ENCODE measurements at regions not wholly inside any gene's neighbourhood (a gene's known extent, or its start where the extent isn't known, plus 50 kb on each side); places are given as distances from the start of the nearest gene placed in this dataset.

GRCh38 chr13:47350334-47351124 is 453.7 kb upstream of the HTR2A start:
- DNase-seq (ENCODE audit: low read depth, low spot score): no peak

GRCh38 chr13:47349211-47349610 is 452.4 kb upstream of the HTR2A start:
- no peak for DNase-seq (ENCODE audit: low read depth, low spot score)

GRCh38 chr13:47337781-47338507 is 441.1 kb upstream of the HTR2A start:
- peak; percentile 86 for DNase-seq (ENCODE audit: low read depth, low spot score)

GRCh38 chr13:47334173-47334572 is 437.3 kb upstream of the HTR2A start:
- peak; percentile 52 for DNase-seq (ENCODE audit: low read depth, low spot score)

- DNase-seq (ENCODE audit: low read depth, low spot score): peak; percentile 36
Observed at GRCh38 chr13:47332149-47332548, 435.3 kb upstream of the HTR2A start.

- DNase-seq (ENCODE audit: low read depth, low spot score): no peak
Observed at GRCh38 chr13:47330031-47330430, 433.2 kb upstream of the HTR2A start.

- DNase-seq (ENCODE audit: low read depth, low spot score): peak; percentile 9
Observed at GRCh38 chr13:47327861-47328260, 431.0 kb upstream of the HTR2A start.

GRCh38 chr13:47326061-47326460 is 429.2 kb upstream of the HTR2A start:
- DNase-seq (ENCODE audit: low read depth, low spot score): no peak

- DNase-seq (ENCODE audit: low read depth, low spot score): no peak
Observed at GRCh38 chr13:47317356-47317755, 420.5 kb upstream of the HTR2A start.

GRCh38 chr13:47310401-47310800 is 413.5 kb upstream of the HTR2A start:
- no peak for DNase-seq (ENCODE audit: low read depth, low spot score)

- no peak for DNase-seq (ENCODE audit: low read depth, low spot score)
Observed at GRCh38 chr13:47306991-47307390, 410.1 kb upstream of the HTR2A start.

GRCh38 chr13:47303626-47304025 is 406.8 kb upstream of the HTR2A start:
- no peak for DNase-seq (ENCODE audit: low read depth, low spot score)

GRCh38 chr13:47299304-47299703 is 402.5 kb upstream of the HTR2A start:
- peak; percentile 44 for DNase-seq (ENCODE audit: low read depth, low spot score)

- DNase-seq (ENCODE audit: low read depth, low spot score): no peak
Observed at GRCh38 chr13:47298506-47298905, 401.7 kb upstream of the HTR2A start.

GRCh38 chr13:47294691-47295090 is 397.8 kb upstream of the HTR2A start:
- no peak for DNase-seq (ENCODE audit: low read depth, low spot score)

- DNase-seq (ENCODE audit: low read depth, low spot score): peak; percentile 40
Observed at GRCh38 chr13:47291107-47291656, 394.3 kb upstream of the HTR2A start.

GRCh38 chr13:47289567-47289966 is 392.7 kb upstream of the HTR2A start:
- peak; percentile 46 for DNase-seq (ENCODE audit: low read depth, low spot score)

- peak; percentile 87 for DNase-seq (ENCODE audit: low read depth, low spot score)
Observed at GRCh38 chr13:47288546-47288945, 391.7 kb upstream of the HTR2A start.

GRCh38 chr13:47287291-47287751 is 390.5 kb upstream of the HTR2A start:
- DNase-seq (ENCODE audit: low read depth, low spot score): peak; percentile 85

- no peak for DNase-seq (ENCODE audit: low read depth, low spot score)
Observed at GRCh38 chr13:47281991-47282390, 385.1 kb upstream of the HTR2A start.

- no peak for DNase-seq (ENCODE audit: low read depth, low spot score)
Observed at GRCh38 chr13:47279920-47280319, 383.1 kb upstream of the HTR2A start.

- DNase-seq (ENCODE audit: low read depth, low spot score): no peak
Observed at GRCh38 chr13:47277774-47278173, 380.9 kb upstream of the HTR2A start.

- DNase-seq (ENCODE audit: low read depth, low spot score): no peak
Observed at GRCh38 chr13:47268270-47268669, 371.4 kb upstream of the HTR2A start.
